ENCODE measurements at regions not wholly inside any gene's neighbourhood (a gene's known extent, or its start where the extent isn't known, plus 50 kb on each side); places are given as distances from the start of the nearest gene placed in this dataset.

DNA sequence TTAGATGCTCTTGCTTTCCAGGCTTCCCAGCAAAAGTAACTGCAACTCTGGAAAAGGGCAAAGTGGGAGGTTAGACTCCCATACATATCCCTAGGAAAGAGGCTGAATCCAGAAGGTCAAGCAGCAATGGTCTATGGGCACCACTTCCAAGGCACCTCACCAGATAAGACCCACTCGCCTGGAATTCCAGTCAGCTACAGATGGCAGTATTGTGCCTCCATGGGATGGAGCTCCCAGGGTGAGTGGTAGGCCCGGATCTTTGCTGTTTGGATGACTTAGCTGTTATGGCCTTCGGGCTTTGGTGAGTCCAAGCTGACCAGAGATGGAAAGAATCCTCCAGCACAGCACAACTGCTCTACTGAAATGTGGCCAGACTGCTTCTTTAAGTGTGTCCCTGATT is 688.0 kb downstream of the PCDH19 start:
- TF ChIP-seq, protein P1, sequence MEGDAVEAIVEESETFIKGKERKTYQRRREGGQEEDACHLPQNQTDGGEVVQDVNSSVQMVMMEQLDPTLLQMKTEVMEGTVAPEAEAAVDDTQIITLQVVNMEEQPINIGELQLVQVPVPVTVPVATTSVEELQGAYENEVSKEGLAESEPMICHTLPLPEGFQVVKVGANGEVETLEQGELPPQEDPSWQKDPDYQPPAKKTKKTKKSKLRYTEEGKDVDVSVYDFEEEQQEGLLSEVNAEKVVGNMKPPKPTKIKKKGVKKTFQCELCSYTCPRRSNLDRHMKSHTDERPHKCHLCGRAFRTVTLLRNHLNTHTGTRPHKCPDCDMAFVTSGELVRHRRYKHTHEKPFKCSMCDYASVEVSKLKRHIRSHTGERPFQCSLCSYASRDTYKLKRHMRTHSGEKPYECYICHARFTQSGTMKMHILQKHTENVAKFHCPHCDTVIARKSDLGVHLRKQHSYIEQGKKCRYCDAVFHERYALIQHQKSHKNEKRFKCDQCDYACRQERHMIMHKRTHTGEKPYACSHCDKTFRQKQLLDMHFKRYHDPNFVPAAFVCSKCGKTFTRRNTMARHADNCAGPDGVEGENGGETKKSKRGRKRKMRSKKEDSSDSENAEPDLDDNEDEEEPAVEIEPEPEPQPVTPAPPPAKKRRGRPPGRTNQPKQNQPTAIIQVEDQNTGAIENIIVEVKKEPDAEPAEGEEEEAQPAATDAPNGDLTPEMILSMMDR (IDR thresholded peaks at IDR 0.05), result no peak
- no peak for TF ChIP-seq POLR2A (IDR thresholded peaks at IDR 0.05)

All from adrenal gland (tissue), 5 donors.